ENCODE measurements at regions not wholly inside any gene's neighbourhood (a gene's known extent, or its start where the extent isn't known, plus 50 kb on each side); places are given as distances from the start of the nearest gene placed in this dataset.
"Not testable (repeated sequence)": the region's sequence is repeated elsewhere in the genome, so short reads cannot be mapped to it uniquely, and the experiment has no call there.

DNA sequence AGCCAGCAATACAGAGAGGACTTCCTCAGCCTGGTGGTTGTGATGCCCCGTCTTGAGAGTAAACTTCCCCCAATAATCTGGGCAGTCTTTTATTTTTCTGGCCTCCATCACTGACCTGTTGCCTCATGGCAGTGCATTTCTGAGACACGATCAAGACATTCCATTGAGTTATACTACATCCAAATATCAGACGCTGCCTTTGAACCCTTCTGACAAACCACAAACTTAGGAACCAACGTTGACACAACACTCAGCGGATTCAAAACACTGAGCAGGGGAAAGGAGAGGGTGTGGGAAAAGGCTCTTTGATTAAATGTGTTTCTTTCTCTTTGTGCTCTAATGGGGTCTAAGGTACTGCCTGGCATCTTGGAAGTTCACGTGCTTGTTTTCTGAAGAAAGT, 100.7 kb upstream of the TBX5 start:
- TF ChIP-seq, protein P1, sequence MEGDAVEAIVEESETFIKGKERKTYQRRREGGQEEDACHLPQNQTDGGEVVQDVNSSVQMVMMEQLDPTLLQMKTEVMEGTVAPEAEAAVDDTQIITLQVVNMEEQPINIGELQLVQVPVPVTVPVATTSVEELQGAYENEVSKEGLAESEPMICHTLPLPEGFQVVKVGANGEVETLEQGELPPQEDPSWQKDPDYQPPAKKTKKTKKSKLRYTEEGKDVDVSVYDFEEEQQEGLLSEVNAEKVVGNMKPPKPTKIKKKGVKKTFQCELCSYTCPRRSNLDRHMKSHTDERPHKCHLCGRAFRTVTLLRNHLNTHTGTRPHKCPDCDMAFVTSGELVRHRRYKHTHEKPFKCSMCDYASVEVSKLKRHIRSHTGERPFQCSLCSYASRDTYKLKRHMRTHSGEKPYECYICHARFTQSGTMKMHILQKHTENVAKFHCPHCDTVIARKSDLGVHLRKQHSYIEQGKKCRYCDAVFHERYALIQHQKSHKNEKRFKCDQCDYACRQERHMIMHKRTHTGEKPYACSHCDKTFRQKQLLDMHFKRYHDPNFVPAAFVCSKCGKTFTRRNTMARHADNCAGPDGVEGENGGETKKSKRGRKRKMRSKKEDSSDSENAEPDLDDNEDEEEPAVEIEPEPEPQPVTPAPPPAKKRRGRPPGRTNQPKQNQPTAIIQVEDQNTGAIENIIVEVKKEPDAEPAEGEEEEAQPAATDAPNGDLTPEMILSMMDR (IDR thresholded peaks at IDR 0.05) = no peak
- ATAC-seq (ENCODE audit: low FRiP score) = no peak
- no peak for DNase-seq (ENCODE audit: low spot score)

DNA sequence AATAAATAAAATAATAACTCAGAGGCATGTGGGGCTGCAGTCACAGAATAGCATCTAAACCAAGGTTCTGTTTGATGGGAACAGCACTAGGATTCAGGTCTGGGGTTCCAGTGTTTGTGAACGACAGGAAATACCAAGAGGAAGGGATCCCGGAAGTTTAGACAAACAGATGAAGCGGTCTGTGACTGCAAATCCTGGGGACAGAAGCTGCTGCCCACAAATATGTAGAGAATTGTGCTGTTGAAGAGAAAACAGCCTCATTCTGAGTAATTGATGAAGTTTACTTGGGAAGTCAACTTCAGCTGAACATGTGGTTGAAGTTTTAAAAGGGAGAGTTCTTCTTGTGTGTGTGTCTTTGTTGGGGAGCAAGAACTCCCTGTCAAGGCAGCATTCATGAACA, 98.4 kb upstream of the TBX5 start:
- TF ChIP-seq, protein P1 (IDR thresholded peaks at IDR 0.05) = no peak

GRCh38 chr12:114501474-114501807, 95.5 kb upstream of the TBX5 start:
- ATAC-seq (ENCODE audit: low FRiP score) = no peak
- DNase-seq (ENCODE audit: low spot score) = no peak
- TF ChIP-seq, protein P1 (IDR thresholded peaks at IDR 0.05) = no peak

More for the DNA sequence above, 98.4 kb upstream of the TBX5 start:
- DNase-seq (ENCODE audit: low spot score) = no peak
- ATAC-seq (ENCODE audit: low FRiP score) = no peak

DNA sequence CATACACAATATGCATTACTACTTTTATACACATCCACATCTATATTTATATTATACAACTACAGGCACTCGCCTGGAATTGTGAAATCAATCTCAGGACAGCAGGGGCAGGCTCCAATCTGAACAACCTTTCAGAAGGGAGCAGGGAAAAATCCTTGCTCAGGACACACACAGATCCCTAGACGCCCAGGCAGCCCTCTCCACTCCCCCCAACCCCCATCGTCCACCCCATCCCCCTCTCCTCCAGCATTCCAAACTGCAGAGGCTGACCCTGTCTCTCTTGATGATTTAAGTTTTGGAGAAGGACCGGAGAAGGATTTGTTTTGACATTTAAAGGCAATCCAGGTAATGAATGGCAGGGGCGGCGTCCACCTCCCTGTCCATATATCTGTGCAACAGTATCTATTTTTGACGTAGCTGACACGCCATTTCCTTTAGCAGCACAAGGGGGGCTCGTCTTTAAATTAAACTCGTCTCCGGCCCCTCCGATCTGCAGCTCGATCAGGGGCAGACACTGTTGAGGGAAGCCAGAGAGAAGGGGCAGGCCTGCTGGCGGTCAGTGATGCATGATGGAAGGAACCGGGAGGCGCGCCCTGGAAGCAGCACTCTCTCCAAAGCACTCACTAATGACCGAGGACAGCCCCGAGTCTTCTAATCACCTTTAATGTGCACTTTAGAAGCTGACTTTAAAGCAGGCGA, 95.0 kb upstream of the TBX5 start:
- TF ChIP-seq, protein P1 (IDR thresholded peaks at IDR 0.05) = no peak
- no peak for ATAC-seq (ENCODE audit: low FRiP score)

GRCh38 chr12:114500131-114500530, 94.2 kb upstream of the TBX5 start:
- no peak for ATAC-seq (ENCODE audit: low FRiP score)
- TF ChIP-seq, protein P1 (IDR thresholded peaks at IDR 0.05) = no peak
- no peak for DNase-seq (ENCODE audit: low spot score)

More for the DNA sequence above, 95.0 kb upstream of the TBX5 start:
- DNase-seq (ENCODE audit: low spot score) = no peak

GRCh38 chr12:114499338-114499737, 93.4 kb upstream of the TBX5 start:
- DNase-seq (ENCODE audit: low spot score) = no peak
- TF ChIP-seq, protein P1 (IDR thresholded peaks at IDR 0.05) = no peak
- no peak for ATAC-seq (ENCODE audit: low FRiP score)

DNA sequence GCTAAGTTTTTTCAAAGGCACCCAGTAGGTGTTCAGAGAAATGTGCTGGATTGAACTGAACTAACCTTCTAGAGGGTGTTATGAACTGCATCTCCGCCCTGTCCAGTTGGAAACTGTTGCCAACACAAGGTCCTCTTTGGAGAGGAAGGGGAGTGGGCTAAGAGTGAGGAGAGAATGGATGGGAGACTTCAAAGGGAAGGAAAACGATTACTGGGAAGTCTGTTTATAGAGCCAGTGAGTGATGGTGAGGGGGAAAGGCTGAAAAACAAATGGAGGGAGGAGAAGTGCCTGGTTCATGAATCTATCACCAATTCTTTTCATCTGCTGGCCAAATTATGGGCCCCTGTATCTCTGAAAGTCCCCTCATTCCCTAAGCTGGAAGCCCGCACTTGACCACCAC, 86.0 kb upstream of the TBX5 start:
- TF ChIP-seq, protein P1 (IDR thresholded peaks at IDR 0.05) = no peak
- no peak for DNase-seq (ENCODE audit: low spot score)
- no peak for ATAC-seq (ENCODE audit: low FRiP score)

GRCh38 chr12:114484822-114485459, 79.0 kb upstream of the TBX5 start:
- not testable (repeated sequence) for DNase-seq (ENCODE audit: low spot score); ATAC-seq (ENCODE audit: low FRiP score)

Measured in omental fat pad (tissue), 3 donors.